Lower leg skin (tissue), 4 donors: ENCODE measurements at regions not wholly inside any gene's neighbourhood (a gene's known extent, or its start where the extent isn't known, plus 50 kb on each side); places are given as distances from the start of the nearest gene placed in this dataset.

Source experiments
- DNase-seq, 2 donors: peaks; one replicate each; pipeline ENCODE4 v3.0.0-alpha.2; 2019; ENCODE audit warnings: low spot score in 2 of 2
- H3K4me3 ChIP-seq: fragments of 200-600 bp; sonication (generic); 2 replicates; pipeline ENCODE4 v1.5.1; 2017; ENCODE audit warnings: mild to moderate bottlenecking, low read depth; ENCODE audit not compliant: poor library complexity, severe bottlenecking
- POLR2A ChIP-seq, 2 donors: fragments of 450-650 bp; IDR thresholded peaks; one replicate each; pipeline ENCODE4 v1.6.1; 2016 to 2017; ENCODE audit warnings: antibody characterized with exemption in 2 of 2, mild to moderate bottlenecking in 1 of 2, moderate library complexity in 1 of 2
- WGBS, 2 donors: methylation state at CpG; one replicate each; pipeline ENCODE4 v1.1.5; 2018; 5-methylcytosine and 5-hydroxymethylcytosine counted together
- intact Hi-C: fragments of 100-400 bp; cut with DNase I; formaldehyde crosslinking; loops from one replicate; pipeline ENCODE4 v1.15.0; 2023; ENCODE audit warnings: low total_unique reads
- TF ChIP-seq, protein P1 (sequence below), 3 donors: fragments of 450-650 bp; IDR thresholded peaks; one replicate each; pipeline ENCODE4 v1.5.1; 2016; ENCODE audit warnings: antibody characterized with exemption in 3 of 3, mild to moderate bottlenecking in 3 of 3, moderate library complexity in 2 of 3

DNA sequence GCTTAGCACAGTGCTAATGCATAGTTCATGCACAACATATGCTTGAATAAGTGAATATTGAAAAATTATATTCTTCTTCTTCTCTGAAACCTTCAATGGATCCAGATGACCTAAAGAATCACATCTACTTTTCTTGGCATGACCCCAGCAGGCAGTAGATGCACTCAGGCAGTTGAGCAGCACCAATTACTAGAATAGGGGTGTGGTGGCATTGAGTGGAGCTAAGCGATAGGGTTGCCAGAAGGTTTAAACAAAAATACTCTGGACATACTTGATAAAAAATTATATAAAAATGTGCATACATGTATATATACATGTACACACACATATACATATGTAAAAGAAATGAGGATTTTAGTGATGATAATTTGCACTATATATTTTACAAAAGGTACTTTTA is 81.8 kb downstream of the NFKBIZ start:
- intact Hi-C loops = no loop called here
- DNase-seq = no peak
- 57 to 62% methylated on average over 1 of the region's 1 CpG for WGBS, 2 donors
- H3K4me3 ChIP-seq = no peak overlapping the region
- TF ChIP-seq POLR2A (IDR thresholded peaks at IDR 0.05) = no peak
- TF ChIP-seq, protein P1, sequence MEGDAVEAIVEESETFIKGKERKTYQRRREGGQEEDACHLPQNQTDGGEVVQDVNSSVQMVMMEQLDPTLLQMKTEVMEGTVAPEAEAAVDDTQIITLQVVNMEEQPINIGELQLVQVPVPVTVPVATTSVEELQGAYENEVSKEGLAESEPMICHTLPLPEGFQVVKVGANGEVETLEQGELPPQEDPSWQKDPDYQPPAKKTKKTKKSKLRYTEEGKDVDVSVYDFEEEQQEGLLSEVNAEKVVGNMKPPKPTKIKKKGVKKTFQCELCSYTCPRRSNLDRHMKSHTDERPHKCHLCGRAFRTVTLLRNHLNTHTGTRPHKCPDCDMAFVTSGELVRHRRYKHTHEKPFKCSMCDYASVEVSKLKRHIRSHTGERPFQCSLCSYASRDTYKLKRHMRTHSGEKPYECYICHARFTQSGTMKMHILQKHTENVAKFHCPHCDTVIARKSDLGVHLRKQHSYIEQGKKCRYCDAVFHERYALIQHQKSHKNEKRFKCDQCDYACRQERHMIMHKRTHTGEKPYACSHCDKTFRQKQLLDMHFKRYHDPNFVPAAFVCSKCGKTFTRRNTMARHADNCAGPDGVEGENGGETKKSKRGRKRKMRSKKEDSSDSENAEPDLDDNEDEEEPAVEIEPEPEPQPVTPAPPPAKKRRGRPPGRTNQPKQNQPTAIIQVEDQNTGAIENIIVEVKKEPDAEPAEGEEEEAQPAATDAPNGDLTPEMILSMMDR (IDR thresholded peaks at IDR 0.05) = no peak

DNA sequence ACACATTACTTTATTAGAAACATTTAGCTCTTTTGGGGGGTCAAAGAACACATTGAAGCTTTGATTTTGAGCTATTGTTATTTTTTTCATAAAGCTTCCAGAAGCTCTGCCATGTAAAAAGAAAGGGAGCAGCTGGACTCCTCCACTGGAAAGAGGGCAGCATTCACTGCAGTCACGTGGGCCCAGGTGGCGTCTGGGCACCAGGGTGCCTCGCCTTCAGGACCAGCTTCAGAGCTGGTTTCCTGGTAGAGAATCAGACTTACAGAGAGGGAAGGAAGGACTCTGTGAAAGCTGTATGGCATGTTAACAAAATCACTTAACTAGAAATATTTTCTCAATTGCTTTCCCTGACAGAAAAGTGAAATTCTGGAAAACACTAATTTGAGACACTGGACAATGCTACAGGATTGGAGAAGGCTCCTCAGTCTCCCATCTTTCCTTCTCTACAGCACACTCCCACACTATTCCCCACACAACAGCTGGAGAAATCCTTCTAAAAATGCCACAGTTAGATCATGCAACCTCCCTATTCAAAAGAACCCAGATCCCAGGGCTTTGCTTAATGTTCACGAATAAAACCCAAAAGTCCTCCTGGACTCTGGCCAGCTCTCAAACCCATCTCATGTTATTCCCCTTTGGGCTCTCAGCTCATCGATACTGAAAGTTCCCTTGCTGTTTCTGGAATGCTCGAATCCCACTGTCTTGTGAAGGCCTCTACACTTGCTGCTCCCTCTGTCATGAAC is 83.2 kb downstream of the NFKBIZ start:
- WGBS, 2 donors = 73 to 81% methylated on average over 6 of the region's 6 CpGs
- TF ChIP-seq POLR2A (IDR thresholded peaks at IDR 0.05) = no peak
- TF ChIP-seq, protein P1 (IDR thresholded peaks at IDR 0.05) = no peak
- H3K4me3 ChIP-seq = no peak overlapping the region
- no peak for DNase-seq
- intact Hi-C loops = no loop called here

DNA sequence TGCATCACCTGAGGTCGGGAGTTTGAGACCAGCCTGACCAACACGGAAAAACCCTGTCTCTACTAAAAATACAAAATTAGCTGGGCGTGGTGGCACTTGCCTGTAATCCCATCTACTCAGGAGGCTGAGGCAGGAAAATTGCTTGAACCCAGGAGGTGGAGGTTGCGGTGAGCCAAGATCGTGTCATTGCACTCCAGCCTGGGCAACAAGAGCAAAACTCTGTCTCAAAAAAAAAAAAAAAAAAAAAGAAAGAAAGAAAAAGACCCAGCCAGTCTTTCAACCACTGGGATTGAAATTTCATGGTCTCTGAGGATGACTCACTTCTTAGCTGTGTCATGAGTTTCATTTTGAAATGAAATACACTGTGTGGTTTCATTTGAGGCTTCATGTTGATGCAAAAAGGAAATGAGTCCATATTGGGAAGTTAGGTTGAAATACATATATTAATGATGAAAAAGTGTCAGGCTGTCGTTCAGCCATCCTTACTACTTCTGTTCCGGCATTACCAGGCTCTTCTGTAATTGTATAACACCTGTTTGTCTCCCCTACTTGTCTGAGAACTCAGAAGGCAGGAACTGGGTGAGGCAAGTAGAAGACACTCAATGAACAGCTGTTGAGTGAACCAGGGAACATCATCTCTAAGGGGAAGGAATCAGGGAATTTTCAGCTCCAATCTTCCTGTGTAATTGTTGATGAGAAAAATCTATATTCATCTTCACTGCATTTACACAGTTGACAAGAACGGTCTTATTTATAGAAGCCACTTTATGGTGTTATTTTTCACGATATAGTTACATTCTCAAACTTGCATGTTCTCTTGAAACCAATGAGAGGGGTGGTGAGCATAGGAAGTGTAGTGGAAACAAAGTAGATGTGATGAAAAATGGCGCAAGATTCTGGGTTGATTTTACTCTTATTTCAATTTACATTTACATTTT is 87.4 kb downstream of the NFKBIZ start:
- DNase-seq = no peak
- WGBS, 2 donors = 78 to 88% methylated on average over 10 of the region's 10 CpGs
- intact Hi-C loops = no loop called here
- no peak for TF ChIP-seq POLR2A (IDR thresholded peaks at IDR 0.05)
- TF ChIP-seq, protein P1 (IDR thresholded peaks at IDR 0.05) = no peak
- no peak overlapping the region for H3K4me3 ChIP-seq

DNA sequence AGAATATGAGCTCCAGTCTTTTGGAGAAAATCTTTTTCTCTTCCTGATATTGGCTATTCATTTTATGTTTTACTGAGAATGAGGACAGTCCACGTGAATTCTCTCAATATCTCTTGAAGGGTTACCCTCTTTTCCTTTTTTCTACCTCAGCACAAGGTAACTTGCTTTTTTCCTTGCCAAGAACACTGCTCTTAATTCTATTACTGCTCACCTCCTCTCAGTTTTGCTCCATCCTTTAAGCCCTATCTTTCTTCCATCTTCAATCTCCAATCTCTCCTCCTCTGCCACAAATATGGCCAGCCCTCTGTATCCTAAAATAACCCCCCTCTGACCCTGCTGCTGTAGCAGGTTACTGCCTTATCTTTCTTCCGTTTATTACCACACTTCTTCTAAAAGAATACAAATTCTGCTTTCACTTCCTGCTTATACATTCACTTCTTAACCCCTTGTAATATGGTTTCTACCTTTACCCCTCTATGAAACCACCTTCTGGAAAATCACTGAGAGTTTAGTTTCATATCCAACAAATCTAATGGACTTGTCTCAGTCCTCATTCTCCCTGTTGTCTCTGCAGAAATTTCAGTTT is 89.0 kb downstream of the NFKBIZ start:
- H3K4me3 ChIP-seq = no peak overlapping the region
- intact Hi-C loops = no loop called here
- no peak for DNase-seq
- TF ChIP-seq, protein P1 (IDR thresholded peaks at IDR 0.05) = no peak
- no peak for TF ChIP-seq POLR2A (IDR thresholded peaks at IDR 0.05)
- 56% methylated on average over 2 of the region's 2 CpGs for WGBS, 2 donors

DNA sequence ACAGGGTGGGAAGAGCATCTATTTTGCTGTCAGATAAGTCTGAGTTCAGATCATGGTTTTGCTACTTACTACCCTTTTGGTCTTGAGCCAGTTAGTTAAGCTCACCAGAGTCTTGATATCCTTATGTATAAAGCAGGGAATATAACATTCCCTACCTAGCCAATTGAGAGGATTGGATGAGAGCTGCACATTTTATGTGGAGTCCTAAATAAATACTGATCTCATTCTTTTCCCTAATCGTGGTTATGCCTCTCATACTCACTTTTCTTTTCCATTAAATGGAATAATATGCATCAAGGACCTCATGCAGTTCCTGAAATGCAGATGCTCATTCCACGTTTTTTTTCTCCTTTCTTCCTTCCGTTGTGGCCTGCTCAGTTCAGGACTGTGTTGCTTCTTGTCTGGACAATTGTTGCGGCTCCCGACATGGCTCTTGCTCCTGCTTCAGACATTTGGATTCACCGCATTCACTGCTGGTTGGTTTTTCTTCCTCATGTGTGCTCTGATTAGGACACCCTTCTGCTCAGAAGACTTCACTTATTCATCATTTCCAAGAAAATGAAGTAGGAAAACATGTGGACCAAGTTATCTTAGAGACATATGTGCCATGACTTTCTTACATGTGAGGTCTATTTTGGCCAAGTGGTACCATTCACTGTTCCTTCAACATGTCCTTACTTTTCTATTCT is 90.2 kb downstream of the NFKBIZ start:
- intact Hi-C loops = no loop called here
- 89 to 91% methylated on average over 6 of the region's 6 CpGs for WGBS, 2 donors
- no peak for TF ChIP-seq POLR2A (IDR thresholded peaks at IDR 0.05)
- TF ChIP-seq, protein P1 (IDR thresholded peaks at IDR 0.05) = no peak
- DNase-seq = no peak
- no peak overlapping the region for H3K4me3 ChIP-seq
